BLaER1 treated with 17β-estradiol and CSF1 and Interleukin-3, amounts not matched to agents 10 nM and 100 nM (cell line): ENCODE measurements at regions not wholly inside any gene's neighbourhood (a gene's known extent, or its start where the extent isn't known, plus 50 kb on each side); places are given as distances from the start of the nearest gene placed in this dataset.
"Not testable (repeated sequence)": the region's sequence is repeated elsewhere in the genome, so short reads cannot be mapped to it uniquely, and the experiment has no call there.

Experiments used
- H3K27ac ChIP-seq, 11 experiments: shearing (Covaris generic); formaldehyde crosslinking; 2 replicates each; pipeline ENCODE4 v1.8.1; 2022
- H3K27me3 ChIP-seq, 11 experiments: shearing (Covaris generic); formaldehyde crosslinking; 2 replicates each; pipeline ENCODE4 v1.8.1; 2022
- H3K36me3 ChIP-seq, 11 experiments: shearing (Covaris generic); formaldehyde crosslinking; 2 replicates each; pipeline ENCODE4 v1.8.1; 2022
- H3K4me1 ChIP-seq, 10 experiments: shearing (Covaris generic); formaldehyde crosslinking; 2 replicates each; pipeline ENCODE4 v1.8.1; 2022
- H3K4me2 ChIP-seq, 11 experiments: shearing (Covaris generic); formaldehyde crosslinking; 2 replicates each; pipeline ENCODE4 v1.8.1; 2022
- H3K4me3 ChIP-seq, 10 experiments: shearing (Covaris generic); formaldehyde crosslinking; 2 replicates each; pipeline ENCODE4 v1.8.1; 2022
- H3K9ac ChIP-seq, 11 experiments: shearing (Covaris generic); formaldehyde crosslinking; 2 replicates each; pipeline ENCODE4 v1.8.1; 2022
- H3K9me3 ChIP-seq, 11 experiments: shearing (Covaris generic); formaldehyde crosslinking; replicated peaks in 1 of 11; 2 replicates each; pipeline ENCODE4 v1.8.1; 2022
- H4K20me1 ChIP-seq, 11 experiments: shearing (Covaris generic); formaldehyde crosslinking; 2 replicates each; pipeline ENCODE4 v1.8.1; 2022
- Cebpa-rat ChIP-seq, 11 experiments: shearing (Covaris generic); IDR thresholded peaks; 2 replicates each; pipeline ENCODE4 v1.8.1; 2022

DNA sequence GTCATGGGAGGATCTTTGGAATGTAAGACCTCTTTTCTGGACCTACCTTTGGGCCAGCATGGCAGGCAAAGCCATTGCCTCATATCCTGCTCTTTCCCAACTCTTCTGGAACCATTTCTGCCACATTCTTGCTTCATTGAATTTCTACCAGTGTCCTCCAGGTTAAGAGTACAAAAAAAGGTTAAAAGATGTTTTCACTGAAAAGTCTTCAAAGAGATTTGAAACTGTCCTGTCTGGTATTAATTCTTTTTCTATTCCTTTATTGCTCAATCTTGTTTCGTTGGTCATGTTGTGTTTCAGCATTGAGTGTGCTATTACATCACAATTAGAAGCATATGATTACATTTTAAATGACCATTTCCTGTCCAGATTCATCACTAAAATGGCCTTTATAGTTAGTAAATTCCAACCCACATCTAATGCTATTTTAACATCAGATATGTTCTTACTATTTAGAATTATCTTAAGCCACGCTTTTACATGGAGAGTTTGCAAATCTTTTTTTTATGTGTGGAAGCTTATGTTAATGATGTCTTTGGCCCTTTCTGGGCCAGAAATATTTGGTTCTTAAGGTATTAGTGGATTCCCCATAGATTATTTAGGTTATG is 450.9 kb downstream of the GJA1 start:
- H3K4me3 ChIP-seq = no peak overlapping the region
- no peak for TF ChIP-seq Cebpa-rat (IDR thresholded peaks at IDR 0.05)
- H3K36me3 ChIP-seq = no peaks in the 10 kb centered on the region
- H3K27me3 ChIP-seq = no peaks in the 10 kb centered on the region
- H3K27ac ChIP-seq = no peak overlapping the region
- no peaks in the 10 kb centered on the region for H4K20me1 ChIP-seq
- no peaks in the 10 kb centered on the region for H3K9me3 ChIP-seq
- H3K4me2 ChIP-seq = no peak overlapping the region
- H3K9ac ChIP-seq = no peak overlapping the region
- H3K4me1 ChIP-seq = peaks cover 0 to 6% (median 0%) of the 10 kb centered on the region in 10 experiments; a peak in 2 of 20 replicates

DNA sequence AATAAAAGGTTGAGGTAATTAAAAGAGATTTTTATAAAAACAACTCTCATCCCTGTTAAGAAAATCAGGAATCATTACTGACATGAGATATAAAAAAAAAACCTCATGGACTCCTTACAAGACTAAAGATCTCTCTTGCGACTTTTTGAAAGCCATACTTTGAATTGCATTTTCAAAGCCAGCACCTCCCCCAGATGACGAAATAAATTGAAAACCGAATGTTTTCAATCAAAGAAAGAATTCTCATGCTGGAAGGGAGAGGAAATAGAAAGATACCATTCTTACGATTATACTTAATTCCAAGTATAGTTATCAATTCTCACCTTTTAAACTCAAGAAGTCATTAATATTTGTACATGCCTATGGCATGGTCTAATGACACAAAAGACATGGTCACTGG is 452.3 kb downstream of the GJA1 start:
- no peak overlapping the region for H3K27ac ChIP-seq
- H3K36me3 ChIP-seq = no peaks in the 10 kb centered on the region
- peaks cover 0 to 6% (median 0%) of the 10 kb centered on the region in 10 experiments; a peak in 2 of 20 replicates for H3K4me1 ChIP-seq
- H3K4me3 ChIP-seq = no peak overlapping the region
- no peak overlapping the region for H3K9ac ChIP-seq
- H3K9me3 ChIP-seq = no peaks in the 10 kb centered on the region
- no peak overlapping the region for H3K4me2 ChIP-seq
- no peak for TF ChIP-seq Cebpa-rat (IDR thresholded peaks at IDR 0.05)
- H3K27me3 ChIP-seq = no peaks in the 10 kb centered on the region
- no peaks in the 10 kb centered on the region for H4K20me1 ChIP-seq

- no peaks in the 10 kb centered on the region for H3K36me3 ChIP-seq
- no peaks in the 10 kb centered on the region for H3K9me3 ChIP-seq
- no peaks in the 10 kb centered on the region for H4K20me1 ChIP-seq
- no peak overlapping the region for H3K9ac ChIP-seq
- no peak overlapping the region for H3K27ac ChIP-seq
- no peaks in the 10 kb centered on the region for H3K27me3 ChIP-seq
- H3K4me3 ChIP-seq = no peak overlapping the region
- peak overlapping the region in 1 of 11 experiments; percentile 18; a peak in 1 of 22 replicates for H3K4me2 ChIP-seq
- peaks cover 0 to 6% (median 0%) of the 10 kb centered on the region in 10 experiments; a peak in 2 of 20 replicates for H3K4me1 ChIP-seq
- no peak for TF ChIP-seq Cebpa-rat (IDR thresholded peaks at IDR 0.05)
Measured at GRCh38 chr6:121890307-121890910, 455.0 kb downstream of the GJA1 start.

DNA sequence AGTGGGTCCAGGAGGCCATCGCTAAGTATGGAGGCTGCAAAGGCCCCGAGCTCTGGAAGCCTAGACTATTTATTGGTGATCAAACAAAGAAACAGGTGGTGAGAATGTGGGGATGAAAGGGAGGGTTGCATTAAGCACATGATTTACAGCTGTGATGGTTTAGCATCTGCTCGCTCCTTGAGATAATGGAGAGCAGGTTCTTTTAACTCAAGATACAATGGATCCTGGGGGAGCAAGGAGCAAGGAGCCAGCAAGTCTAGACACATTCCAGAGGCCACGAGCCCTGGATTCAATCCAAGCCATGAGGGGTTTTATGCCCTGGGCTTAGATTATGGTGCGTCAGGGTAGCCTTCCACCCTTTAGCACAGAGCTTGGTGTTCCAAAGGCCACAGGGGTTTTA is 460.3 kb downstream of the GJA1 start:
- H3K27me3 ChIP-seq, H3K27ac ChIP-seq, H3K4me1 ChIP-seq, H3K4me2 ChIP-seq, H3K9ac ChIP-seq, H4K20me1 ChIP-seq, H3K4me3 ChIP-seq, H3K36me3 ChIP-seq, H3K9me3 ChIP-seq: not testable (repeated sequence)

- H3K9me3 ChIP-seq = no peaks in the 10 kb centered on the region
- H4K20me1 ChIP-seq = no peaks in the 10 kb centered on the region
- H3K27ac ChIP-seq = no peak overlapping the region
- no peaks in the 10 kb centered on the region for H3K36me3 ChIP-seq
- H3K4me2 ChIP-seq = no peak overlapping the region
- TF ChIP-seq Cebpa-rat (IDR thresholded peaks at IDR 0.05) = no peak
- H3K9ac ChIP-seq = no peak overlapping the region
- no peaks in the 10 kb centered on the region for H3K4me1 ChIP-seq
- no peak overlapping the region for H3K4me3 ChIP-seq
- no peaks in the 10 kb centered on the region for H3K27me3 ChIP-seq
Measured at GRCh38 chr6:121896363-121896762, 460.9 kb downstream of the GJA1 start.

DNA sequence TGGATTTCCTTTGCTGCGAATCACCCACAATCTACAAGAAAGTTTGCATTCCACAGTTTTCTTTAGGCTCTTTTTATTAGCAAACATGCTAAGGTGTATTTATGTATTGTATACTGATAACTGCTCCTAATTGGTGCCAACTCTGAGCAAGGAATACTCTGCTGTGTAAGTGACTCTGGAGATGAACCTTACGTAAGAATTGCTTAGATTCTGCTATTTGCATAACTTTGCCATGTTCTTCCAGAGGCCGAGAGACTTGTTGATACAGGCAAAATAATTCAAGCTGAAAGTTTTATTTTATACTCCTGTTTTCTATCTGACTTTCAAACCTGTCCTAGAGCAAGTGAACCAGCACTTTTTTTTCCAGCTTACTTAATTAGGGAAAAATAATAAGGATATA is 461.3 kb downstream of the GJA1 start:
- Histone ChIP-seq H3K27me3 (no peaks in the 10 kb centered on the region), H3K9ac (no peak overlapping the region), H4K20me1 (no peaks in the 10 kb centered on the region), H3K4me3 (no peak overlapping the region), H3K27ac (no peak overlapping the region), H3K36me3 (no peaks in the 10 kb centered on the region), H3K4me1 (no peaks in the 10 kb centered on the region), H3K4me2 (no peak overlapping the region), H3K9me3 (no peaks in the 10 kb centered on the region)
- no peak for TF ChIP-seq Cebpa-rat (IDR thresholded peaks at IDR 0.05)

DNA sequence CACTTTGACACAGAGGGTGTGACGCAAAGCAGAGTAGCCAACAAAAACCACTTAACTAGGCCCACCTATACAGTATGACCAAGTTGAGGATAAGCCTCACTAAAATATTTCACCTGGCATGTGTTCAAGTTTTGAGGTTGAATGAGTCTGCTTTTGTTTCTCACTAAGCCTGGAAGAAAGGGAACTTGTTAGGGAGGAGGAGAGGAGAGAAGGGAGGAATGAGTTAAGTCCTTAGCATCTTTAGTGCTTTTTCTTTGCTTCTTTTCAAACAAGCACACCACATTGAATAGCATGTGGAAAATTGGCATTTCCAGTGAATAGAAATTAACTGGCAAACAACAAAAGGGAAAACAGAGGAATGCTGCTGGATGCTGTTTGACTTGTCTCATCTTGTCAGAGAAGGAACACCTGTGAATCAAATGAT is 461.9 kb downstream of the GJA1 start:
- Histone ChIP-seq H3K4me1 (no peaks in the 10 kb centered on the region), H3K27me3 (no peaks in the 10 kb centered on the region), H3K4me2 (no peak overlapping the region), H3K4me3 (no peak overlapping the region), H3K9ac (no peak overlapping the region), H3K9me3 (no peaks in the 10 kb centered on the region), H3K27ac (no peak overlapping the region), H4K20me1 (no peaks in the 10 kb centered on the region), H3K36me3 (no peaks in the 10 kb centered on the region)
- no peak for TF ChIP-seq Cebpa-rat (IDR thresholded peaks at IDR 0.05)

- H3K27ac ChIP-seq = no peak overlapping the region
- no peak overlapping the region for H3K4me2 ChIP-seq
- no peaks in the 10 kb centered on the region for H3K9me3 ChIP-seq
- H3K4me1 ChIP-seq = no peaks in the 10 kb centered on the region
- H3K9ac ChIP-seq = no peak overlapping the region
- no peaks in the 10 kb centered on the region for H3K36me3 ChIP-seq
- no peaks in the 10 kb centered on the region for H4K20me1 ChIP-seq
- no peak for TF ChIP-seq Cebpa-rat (IDR thresholded peaks at IDR 0.05)
- no peaks in the 10 kb centered on the region for H3K27me3 ChIP-seq
- H3K4me3 ChIP-seq = no peak overlapping the region
Measured at GRCh38 chr6:121901432-121901831, 466.0 kb downstream of the GJA1 start.

DNA sequence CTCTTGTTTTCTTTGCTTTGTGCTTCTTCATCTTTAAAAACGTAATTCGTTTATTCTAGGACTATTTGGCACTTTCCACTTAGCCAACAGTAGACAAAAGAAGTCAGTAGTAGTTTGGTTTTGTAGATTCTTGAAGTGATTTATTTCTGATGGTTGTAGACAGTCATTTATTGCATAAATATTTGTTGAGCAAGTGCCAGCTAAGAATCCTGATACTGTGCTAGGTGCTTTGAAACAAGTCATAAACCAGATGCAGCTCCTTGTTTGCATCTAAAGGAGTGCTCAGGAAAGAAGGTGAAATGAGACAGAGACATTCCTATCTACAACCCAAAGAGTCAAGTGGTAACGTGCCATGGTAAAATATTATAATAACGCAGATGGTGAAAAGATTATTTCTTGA is 469.1 kb downstream of the GJA1 start:
- Histone ChIP-seq H3K4me3 (no peak overlapping the region), H3K9ac (no peak overlapping the region), H3K4me2 (no peak overlapping the region), H3K36me3 (no peaks in the 10 kb centered on the region), H3K9me3 (peaks cover 0 to 12% (median 4%) of the 10 kb centered on the region in 11 experiments; a peak in 6 of 22 replicates), H4K20me1 (no peaks in the 10 kb centered on the region), H3K27ac (no peak overlapping the region), H3K27me3 (no peaks in the 10 kb centered on the region), H3K4me1 (no peaks in the 10 kb centered on the region)
- TF ChIP-seq Cebpa-rat (IDR thresholded peaks at IDR 0.05) = no peak

- H3K9ac ChIP-seq = no peak overlapping the region
- no peak overlapping the region for H3K4me3 ChIP-seq
- no peaks in the 10 kb centered on the region for H3K36me3 ChIP-seq
- no peak overlapping the region for H3K27ac ChIP-seq
- H4K20me1 ChIP-seq = no peaks in the 10 kb centered on the region
- no peaks in the 10 kb centered on the region for H3K4me1 ChIP-seq
- no peak overlapping the region for H3K4me2 ChIP-seq
- peaks cover 0 to 12% (median 4%) of the 10 kb centered on the region in 11 experiments; a peak in 8 of 22 replicates for H3K9me3 ChIP-seq
- no peak for TF ChIP-seq Cebpa-rat (IDR thresholded peaks at IDR 0.05)
- H3K27me3 ChIP-seq = no peaks in the 10 kb centered on the region
Measured at GRCh38 chr6:121912905-121913304, 477.5 kb downstream of the GJA1 start.
